ENCODE measurements at regions not wholly inside any gene's neighbourhood (a gene's known extent, or its start where the extent isn't known, plus 50 kb on each side); places are given as distances from the start of the nearest gene placed in this dataset.
A peak's percentile ranks its signal among the peaks of the same experiment; 100 is the strongest.
"Not testable (repeated sequence)": the region's sequence is repeated elsewhere in the genome, so short reads cannot be mapped to it uniquely, and the experiment has no call there.

DNA sequence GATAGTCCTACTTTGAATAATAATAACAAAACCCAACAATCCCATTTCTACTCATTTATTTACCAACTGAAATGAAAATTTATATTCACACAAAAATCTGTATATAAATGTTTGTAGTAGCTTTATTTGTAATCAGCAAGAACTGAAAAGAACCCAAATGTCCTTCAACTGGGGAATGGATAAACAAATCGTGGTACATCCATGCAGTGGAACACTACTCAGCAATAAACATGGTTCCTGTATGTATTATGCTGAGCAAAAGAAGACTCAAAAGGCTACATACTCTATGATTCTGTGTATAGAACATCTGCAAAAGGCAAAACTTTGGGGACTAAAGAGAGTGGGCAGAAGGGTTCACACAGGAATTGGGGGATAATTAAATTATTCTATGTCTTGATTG lies 136.1 kb upstream of the HAND1 start:
- Mint-ChIP-seq H3K4me3 (no peak overlapping the region), H3K27ac (no peak overlapping the region), H3K27me3 (peaks cover 66% of the 10 kb centered on the region), H3K9me3 (no peaks in the 10 kb centered on the region), H3K4me1 (peaks cover 19% of the 10 kb centered on the region)
- ATAC-seq: no peak
- DNase-seq: no peak

DNA sequence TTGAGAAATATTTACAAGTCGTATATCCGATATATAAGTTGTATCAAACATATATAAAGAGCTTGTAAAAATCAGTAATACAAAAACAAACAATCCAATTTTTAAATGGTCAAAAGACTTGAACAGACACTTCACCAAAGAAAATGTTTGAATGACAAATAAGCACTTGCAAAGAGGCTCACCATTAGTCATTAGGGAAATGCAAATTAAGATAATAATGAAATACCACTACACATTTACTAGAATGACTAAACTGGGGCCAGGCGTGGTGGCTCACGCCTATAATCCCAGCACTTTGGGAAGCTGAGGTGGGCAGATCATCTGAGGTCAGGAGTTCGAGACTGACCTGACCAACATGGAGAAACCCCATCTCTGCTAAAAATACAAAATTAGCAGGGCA lies 134.6 kb upstream of the HAND1 start:
- DNase-seq (no peak), ATAC-seq (no peak)
- Mint-ChIP-seq H3K4me1 (peaks cover 19% of the 10 kb centered on the region), H3K27me3 (peaks cover 68% of the 10 kb centered on the region), H3K9me3 (no peaks in the 10 kb centered on the region), H3K27ac (no peak overlapping the region), H3K4me3 (no peak overlapping the region)

DNA sequence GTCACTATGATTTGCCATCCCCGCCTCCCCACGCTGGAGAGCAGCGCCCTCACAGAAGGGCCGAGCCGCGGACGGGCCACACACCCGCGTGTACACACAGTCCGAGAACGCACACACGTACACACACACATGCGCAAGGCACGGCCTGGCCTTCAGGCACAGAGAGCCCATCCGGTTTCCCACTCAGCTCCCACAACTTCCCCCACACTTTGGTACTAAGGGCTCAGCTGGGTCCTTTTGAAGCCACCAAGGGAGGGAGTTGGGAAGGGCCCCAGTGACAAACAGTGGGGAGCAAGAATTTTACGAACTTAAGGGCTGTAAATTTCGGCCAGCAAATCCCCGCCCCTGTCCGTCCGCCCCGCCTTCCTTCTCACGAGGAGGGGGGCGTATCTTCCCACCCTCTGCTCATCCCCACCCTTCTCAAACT lies 133.3 kb upstream of the HAND1 start:
- Mint-ChIP-seq H3K9me3 (no peaks in the 10 kb centered on the region), H3K27me3 (peaks cover 81% of the 10 kb centered on the region), H3K4me3 (peak overlapping the region; percentile 70 to 75), H3K4me1 (peaks cover 19% of the 10 kb centered on the region), H3K27ac (peak overlapping the region in 1 of 2 donors; percentile 54)
- DNase-seq (no peak), ATAC-seq (no peak)

DNA sequence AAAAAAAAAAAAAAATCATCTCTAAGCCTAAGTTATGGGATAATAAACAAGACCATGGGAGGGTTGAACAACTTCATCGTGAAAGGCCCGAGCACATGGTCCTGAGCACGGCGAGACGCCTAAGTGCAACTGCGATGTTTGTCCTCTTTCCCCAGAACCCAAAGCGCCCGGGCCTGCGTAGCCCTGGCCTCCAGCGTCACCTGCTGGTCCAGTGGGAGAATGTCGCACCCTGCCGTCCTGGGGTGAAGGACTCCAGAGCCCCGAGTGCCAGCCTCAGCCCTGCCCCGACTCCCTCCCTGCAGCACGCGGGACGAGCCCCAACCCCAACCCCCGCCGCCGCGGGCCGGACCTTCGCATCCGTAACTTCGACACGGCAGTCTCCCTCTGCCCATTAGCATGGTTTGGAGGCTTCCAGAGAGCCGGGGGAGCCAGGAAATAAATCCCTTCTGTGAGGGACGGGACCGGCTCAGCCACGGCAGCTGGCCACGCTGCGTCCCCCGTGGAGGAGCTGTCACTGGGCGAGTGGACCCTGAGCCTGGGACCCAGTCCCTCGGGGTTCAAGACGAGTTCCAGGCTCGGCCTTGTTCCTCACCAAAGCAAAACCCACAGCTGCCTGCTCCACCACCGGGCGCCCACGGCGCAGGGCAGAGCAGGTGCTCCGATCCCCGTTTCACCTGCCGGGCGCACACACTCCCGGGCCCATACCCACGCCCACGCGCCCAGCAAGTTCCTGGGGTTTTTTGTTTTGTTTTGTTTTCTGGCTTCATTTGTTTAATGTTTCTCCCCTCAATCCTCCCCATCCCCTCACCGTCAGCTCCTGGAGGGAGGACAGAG lies 132.5 kb upstream of the HAND1 start:
- Mint-ChIP-seq H3K9me3 (no peaks in the 10 kb centered on the region), H3K4me3 (peak overlapping the region; percentile 45 to 77), H3K27ac (no peak overlapping the region), H3K27me3 (peaks cover 83% of the 10 kb centered on the region), H3K4me1 (peaks cover 19% of the 10 kb centered on the region)
- peak; percentile 94 for ATAC-seq
- DNase-seq: peak; percentile 79 to 83

- DNase-seq (no peak), ATAC-seq (no peak)
- peaks cover 88% of the 10 kb centered on the region for H3K27me3 Mint-ChIP-seq
- no peak overlapping the region for H3K27ac Mint-ChIP-seq
- no peak overlapping the region for H3K4me3 Mint-ChIP-seq
- H3K4me1 Mint-ChIP-seq: peaks cover 20% of the 10 kb centered on the region
- H3K9me3 Mint-ChIP-seq: no peaks in the 10 kb centered on the region
Measured at GRCh38 chr5:154609251-154609650, 131.2 kb upstream of the HAND1 start.

GRCh38 chr5:154608531-154609011 lies 130.5 kb upstream of the HAND1 start:
- DNase-seq (no peak), ATAC-seq (no peak)
- Mint-ChIP-seq H3K27ac (no peak overlapping the region), H3K9me3 (no peaks in the 10 kb centered on the region), H3K4me3 (no peak overlapping the region), H3K27me3 (peaks cover 95% of the 10 kb centered on the region), H3K4me1 (peaks cover 24% of the 10 kb centered on the region)

DNA sequence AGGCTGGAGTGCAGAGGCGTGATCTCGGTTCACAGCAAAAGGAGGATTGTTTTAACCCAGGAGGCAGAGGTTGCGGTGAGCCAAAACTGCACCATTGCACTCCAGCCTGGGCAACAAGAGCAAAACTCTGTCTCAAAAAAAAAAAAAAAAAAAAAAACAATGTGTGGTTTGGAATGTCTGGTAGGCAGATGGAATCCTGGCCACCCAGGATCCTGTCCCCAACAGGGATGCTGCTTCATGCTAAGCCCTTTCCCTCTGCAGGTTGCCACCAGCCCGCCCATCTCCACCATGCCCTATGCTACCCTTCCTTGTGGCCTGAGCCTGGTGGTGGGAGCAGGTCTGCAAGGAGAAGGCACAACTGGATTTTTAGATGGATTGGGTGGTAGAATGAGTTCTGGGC lies 129.7 kb upstream of the HAND1 start:
- no peak overlapping the region for H3K27ac Mint-ChIP-seq
- peaks cover 96% of the 10 kb centered on the region for H3K27me3 Mint-ChIP-seq
- ATAC-seq (no peak), DNase-seq (no peak)
- H3K4me3 Mint-ChIP-seq: no peak overlapping the region
- peaks cover 24% of the 10 kb centered on the region for H3K4me1 Mint-ChIP-seq
- H3K9me3 Mint-ChIP-seq: no peaks in the 10 kb centered on the region

- H3K27me3 Mint-ChIP-seq: peaks cover 95% of the 10 kb centered on the region
- DNase-seq (no peak), ATAC-seq (no peak)
- H3K27ac Mint-ChIP-seq: no peak overlapping the region
- no peak overlapping the region for H3K4me3 Mint-ChIP-seq
- H3K9me3 Mint-ChIP-seq: no peaks in the 10 kb centered on the region
- peaks cover 17% of the 10 kb centered on the region for H3K4me1 Mint-ChIP-seq
Measured at GRCh38 chr5:154606246-154606645, 128.2 kb upstream of the HAND1 start.

GRCh38 chr5:154603953-154604679 lies 126.1 kb upstream of the HAND1 start:
- H3K4me3 Mint-ChIP-seq: no peak overlapping the region
- H3K27ac Mint-ChIP-seq: no peak overlapping the region

DNA sequence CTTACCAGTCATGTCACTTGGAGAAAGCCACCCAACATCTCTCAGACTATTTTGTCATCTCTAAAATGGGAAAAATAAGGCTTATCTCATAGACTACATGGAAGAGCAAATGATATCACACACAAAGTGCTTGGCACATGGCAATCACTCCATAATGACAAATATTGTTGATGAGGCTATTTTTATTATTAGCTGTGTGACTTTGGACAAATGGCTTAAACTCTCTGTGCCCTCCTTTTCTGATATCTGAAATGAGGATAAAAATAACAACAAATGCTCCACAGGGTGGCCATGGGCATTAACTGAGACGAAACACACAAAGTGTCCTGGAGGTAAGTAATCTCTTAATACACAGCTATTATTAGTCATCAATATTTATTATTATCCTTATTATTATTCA lies 125.5 kb upstream of the HAND1 start:
- ATAC-seq (no peak), DNase-seq (no peak)
- H3K27ac Mint-ChIP-seq: no peak overlapping the region
- peaks cover 83% of the 10 kb centered on the region for H3K27me3 Mint-ChIP-seq
- no peaks in the 10 kb centered on the region for H3K9me3 Mint-ChIP-seq
- no peak overlapping the region for H3K4me3 Mint-ChIP-seq
- peaks cover 6% of the 10 kb centered on the region for H3K4me1 Mint-ChIP-seq

More at GRCh38 chr5:154603953-154604679, 126.1 kb upstream of the HAND1 start:
- DNase-seq (no peak), ATAC-seq (peak; percentile 36)
- Mint-ChIP-seq H3K9me3 (no peaks in the 10 kb centered on the region), H3K27me3 (peaks cover 85% of the 10 kb centered on the region), H3K4me1 (peaks cover 6% of the 10 kb centered on the region)

- ATAC-seq (no peak), DNase-seq (no peak)
- peaks cover 83% of the 10 kb centered on the region for H3K27me3 Mint-ChIP-seq
- no peak overlapping the region for H3K4me3 Mint-ChIP-seq
- H3K9me3 Mint-ChIP-seq: no peaks in the 10 kb centered on the region
- peaks cover 6% of the 10 kb centered on the region for H3K4me1 Mint-ChIP-seq
- H3K27ac Mint-ChIP-seq: no peak overlapping the region
Measured at GRCh38 chr5:154603011-154603410, 125.0 kb upstream of the HAND1 start.

DNA sequence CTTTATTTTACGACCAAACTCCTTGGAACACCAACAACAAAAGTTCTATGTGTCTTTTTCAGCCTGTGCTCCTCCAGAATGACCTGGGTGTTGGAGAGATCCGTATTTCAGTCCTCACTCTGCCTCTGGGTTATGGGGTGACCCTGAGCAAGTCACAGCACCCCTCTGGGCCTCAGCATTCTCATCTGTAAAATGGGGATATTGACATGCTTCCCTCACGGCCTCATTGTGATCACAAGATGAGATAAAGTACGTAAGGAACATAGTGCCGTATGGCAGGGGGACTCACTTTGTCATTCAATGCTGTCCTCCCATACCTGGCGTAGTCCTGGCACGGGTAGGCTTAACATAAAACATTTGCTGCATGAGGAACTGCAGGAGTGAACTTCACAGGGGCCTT lies 123.0 kb upstream of the HAND1 start:
- H3K4me1 Mint-ChIP-seq: peaks cover 6% of the 10 kb centered on the region
- H3K27me3 Mint-ChIP-seq: peaks cover 72% of the 10 kb centered on the region
- H3K4me3 Mint-ChIP-seq: no peak overlapping the region
- DNase-seq: no peak
- no peak for ATAC-seq
- peak overlapping the region in 1 of 2 donors; percentile 64 for H3K27ac Mint-ChIP-seq
- no peaks in the 10 kb centered on the region for H3K9me3 Mint-ChIP-seq

DNA sequence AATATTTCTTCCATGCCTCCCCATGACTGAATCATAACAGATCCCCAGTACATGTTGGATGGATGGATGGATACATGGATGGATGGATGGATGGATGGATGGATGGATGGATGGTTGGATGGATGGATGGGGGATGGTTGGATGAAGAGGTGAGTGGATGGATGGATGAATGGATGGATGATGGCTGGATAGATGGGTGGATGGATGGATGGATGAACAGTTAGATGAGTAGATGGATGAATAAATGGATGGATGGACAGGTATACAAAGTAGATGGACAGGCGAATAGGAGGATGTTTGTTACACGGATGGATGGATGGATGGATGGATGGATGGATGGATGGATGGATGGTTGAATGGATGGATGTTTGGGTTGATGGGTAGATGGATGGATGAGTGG lies 120.0 kb upstream of the HAND1 start:
- no peak for ATAC-seq
- H3K9me3 Mint-ChIP-seq: no peaks in the 10 kb centered on the region
- H3K4me3 Mint-ChIP-seq: no peak overlapping the region
- no peaks in the 10 kb centered on the region for H3K4me1 Mint-ChIP-seq
- no peak for DNase-seq
- H3K27ac Mint-ChIP-seq: no peak overlapping the region
- peaks cover 42% of the 10 kb centered on the region for H3K27me3 Mint-ChIP-seq

- not testable (repeated sequence) for H3K4me3 Mint-ChIP-seq, H3K27ac Mint-ChIP-seq, H3K9me3 Mint-ChIP-seq, ATAC-seq, H3K4me1 Mint-ChIP-seq, DNase-seq
- peaks cover 35% of the 10 kb centered on the region for H3K27me3 Mint-ChIP-seq
Measured at GRCh38 chr5:154596844-154597243, 118.8 kb upstream of the HAND1 start.

DNA sequence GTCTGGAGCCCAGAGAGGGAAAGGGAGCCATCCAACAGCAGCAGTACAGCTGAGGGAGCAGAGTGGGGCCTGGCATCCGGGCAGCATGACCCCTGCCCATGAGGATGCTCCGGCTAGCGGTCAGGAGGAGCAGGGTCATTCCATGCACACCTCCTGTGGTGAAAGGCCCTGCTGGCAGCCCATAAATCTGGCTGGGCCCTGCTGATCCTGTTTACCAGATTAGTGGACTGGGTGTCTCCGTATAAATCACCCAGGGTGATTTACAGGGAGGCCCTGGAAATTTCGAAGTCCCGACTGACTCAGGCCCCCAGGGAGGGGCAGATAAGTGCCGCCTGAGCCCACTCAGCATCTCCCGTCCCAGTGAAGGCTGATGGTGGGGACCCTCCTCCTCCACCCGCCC lies 117.6 kb upstream of the HAND1 start:
- no peaks in the 10 kb centered on the region for H3K9me3 Mint-ChIP-seq
- H3K4me1 Mint-ChIP-seq: no peaks in the 10 kb centered on the region
- H3K27ac Mint-ChIP-seq: no peak overlapping the region
- DNase-seq: no peak
- peaks cover 25% of the 10 kb centered on the region for H3K27me3 Mint-ChIP-seq
- no peak for ATAC-seq
- no peak overlapping the region for H3K4me3 Mint-ChIP-seq

GRCh38 chr5:154593796-154594195 lies 115.8 kb upstream of the HAND1 start:
- DNase-seq (no peak), ATAC-seq (no peak)
- no peak overlapping the region for H3K4me3 Mint-ChIP-seq
- no peaks in the 10 kb centered on the region for H3K4me1 Mint-ChIP-seq
- peaks cover 19% of the 10 kb centered on the region for H3K27me3 Mint-ChIP-seq
- H3K27ac Mint-ChIP-seq: no peak overlapping the region
- no peaks in the 10 kb centered on the region for H3K9me3 Mint-ChIP-seq
